ENCODE measurements at regions not wholly inside any gene's neighbourhood (a gene's known extent, or its start where the extent isn't known, plus 50 kb on each side); places are given as distances from the start of the nearest gene placed in this dataset.

DNA sequence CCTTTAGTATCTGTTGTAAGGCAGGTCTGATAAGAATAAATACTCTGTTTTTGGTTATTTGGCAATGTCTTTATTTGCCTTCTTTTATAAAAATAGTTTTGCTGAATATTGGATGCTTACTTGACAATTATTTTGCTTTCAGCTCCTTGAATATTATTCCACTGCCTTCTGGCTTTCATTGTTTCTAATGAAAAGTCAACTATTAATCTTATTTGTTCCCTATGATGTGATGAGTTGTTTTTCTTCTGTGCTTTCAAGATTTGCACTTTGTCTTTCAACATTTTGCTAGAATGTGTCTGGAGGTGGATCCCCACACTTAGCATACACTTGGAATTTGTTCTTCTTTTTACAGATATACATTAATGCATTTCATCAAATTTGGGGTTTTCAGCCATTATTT, 203.8 kb upstream of the PTPRZ1 start:
- TF ChIP-seq, protein P1, sequence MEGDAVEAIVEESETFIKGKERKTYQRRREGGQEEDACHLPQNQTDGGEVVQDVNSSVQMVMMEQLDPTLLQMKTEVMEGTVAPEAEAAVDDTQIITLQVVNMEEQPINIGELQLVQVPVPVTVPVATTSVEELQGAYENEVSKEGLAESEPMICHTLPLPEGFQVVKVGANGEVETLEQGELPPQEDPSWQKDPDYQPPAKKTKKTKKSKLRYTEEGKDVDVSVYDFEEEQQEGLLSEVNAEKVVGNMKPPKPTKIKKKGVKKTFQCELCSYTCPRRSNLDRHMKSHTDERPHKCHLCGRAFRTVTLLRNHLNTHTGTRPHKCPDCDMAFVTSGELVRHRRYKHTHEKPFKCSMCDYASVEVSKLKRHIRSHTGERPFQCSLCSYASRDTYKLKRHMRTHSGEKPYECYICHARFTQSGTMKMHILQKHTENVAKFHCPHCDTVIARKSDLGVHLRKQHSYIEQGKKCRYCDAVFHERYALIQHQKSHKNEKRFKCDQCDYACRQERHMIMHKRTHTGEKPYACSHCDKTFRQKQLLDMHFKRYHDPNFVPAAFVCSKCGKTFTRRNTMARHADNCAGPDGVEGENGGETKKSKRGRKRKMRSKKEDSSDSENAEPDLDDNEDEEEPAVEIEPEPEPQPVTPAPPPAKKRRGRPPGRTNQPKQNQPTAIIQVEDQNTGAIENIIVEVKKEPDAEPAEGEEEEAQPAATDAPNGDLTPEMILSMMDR (IDR thresholded peaks at IDR 0.05): no peak
- no peak for TF ChIP-seq POLR2A (IDR thresholded peaks at IDR 0.05)
